HG03039 (cell line): ENCODE measurements at regions not wholly inside any gene's neighbourhood (a gene's known extent, or its start where the extent isn't known, plus 50 kb on each side); places are given as distances from the start of the nearest gene placed in this dataset.

Source experiments
- ATAC-seq: cut with Tn5 transposase; IDR thresholded peaks from one replicate; pipeline ENCODE4 v1.9.1; 2021; ENCODE audit warnings: mild to moderate bottlenecking, moderate library complexity; ENCODE audit not compliant: unreplicated experiment

GRCh38 chr5:165527577-165527976 lies 2022.2 kb downstream of the MAT2B start:
- no peak for ATAC-seq

DNA sequence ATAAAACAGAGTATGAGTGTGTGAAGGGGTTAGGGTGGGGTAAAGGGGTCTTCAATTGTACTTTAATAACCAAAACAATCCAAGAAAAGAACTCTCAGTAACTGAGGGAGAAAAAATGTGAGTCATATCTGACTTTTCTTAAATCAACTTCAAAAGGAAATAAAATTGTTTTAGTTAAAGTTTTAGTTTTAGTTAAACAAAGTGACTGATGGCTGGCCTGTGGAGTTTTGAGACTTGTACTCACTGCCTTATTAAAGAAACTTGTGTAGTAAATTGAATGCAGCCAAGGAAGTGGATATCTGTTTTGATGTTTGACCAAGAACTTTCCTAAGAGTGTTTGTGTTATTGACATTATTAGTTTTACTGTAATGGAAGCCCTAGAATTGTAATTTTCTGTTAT lies 2032.6 kb downstream of the MAT2B start:
- no peak for ATAC-seq

- no peak for ATAC-seq
Measured at GRCh38 chr5:165559645-165560044, 2054.2 kb downstream of the MAT2B start.

DNA sequence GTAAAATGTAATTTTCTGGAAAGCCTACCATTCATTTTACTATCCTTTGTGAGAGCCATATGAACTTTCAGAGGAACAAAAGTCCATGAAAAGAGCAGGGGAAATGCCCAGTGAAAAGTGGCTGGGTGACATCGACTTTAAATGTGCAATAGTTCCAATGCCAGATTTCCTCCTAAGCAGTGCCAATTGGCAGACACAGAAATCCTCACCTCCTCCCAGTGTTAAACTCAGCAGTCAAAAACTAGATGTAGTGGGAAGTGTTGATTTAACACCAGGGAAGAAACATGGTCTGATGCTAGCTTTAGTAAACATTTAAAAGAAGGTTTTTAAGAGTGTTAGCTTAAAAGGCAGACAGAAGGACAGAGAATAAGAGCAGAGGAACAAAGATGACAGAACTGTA lies 2055.2 kb downstream of the MAT2B start:
- no peak for ATAC-seq

DNA sequence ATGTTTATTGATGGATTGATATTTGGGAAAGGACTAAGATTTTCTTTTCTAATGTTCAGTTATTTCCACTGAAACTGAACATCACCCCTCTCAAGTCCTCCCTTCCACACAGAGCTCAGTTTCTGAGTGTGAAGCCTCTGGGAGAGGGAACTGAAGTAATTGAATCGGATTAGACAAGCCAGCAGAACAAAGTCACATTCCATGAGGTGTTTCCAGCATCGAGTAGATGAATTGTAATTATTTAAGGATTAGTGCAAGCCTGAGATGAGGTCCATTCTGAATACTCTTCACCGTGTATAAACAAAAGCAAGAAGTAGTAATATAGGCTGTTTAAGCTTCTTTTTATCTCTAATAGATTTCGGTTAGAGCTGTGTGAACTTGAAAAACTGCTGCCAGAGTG lies 2060.5 kb downstream of the MAT2B start:
- ATAC-seq: no peak

DNA sequence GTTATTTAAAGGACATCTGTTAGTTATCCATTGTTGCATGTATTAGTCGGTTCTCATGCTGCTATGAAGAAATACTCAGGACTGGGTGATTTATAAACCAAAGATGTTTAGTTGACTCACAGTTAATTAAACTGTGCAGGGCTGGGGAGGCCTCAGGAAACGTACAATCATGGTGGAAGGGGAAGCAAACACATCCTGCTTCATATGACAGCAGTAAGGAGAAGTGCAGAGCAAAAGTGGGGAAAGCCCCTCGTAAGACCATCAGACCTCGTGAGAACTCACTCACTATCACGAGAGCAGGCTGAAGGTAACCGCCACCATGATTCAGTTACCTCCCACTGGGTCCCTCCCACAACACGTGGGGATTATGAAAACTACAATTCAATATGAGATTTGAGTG lies 2064.1 kb downstream of the MAT2B start:
- ATAC-seq: no peak

- ATAC-seq: no peak
Measured at GRCh38 chr5:165573445-165573844, 2068.0 kb downstream of the MAT2B start.

DNA sequence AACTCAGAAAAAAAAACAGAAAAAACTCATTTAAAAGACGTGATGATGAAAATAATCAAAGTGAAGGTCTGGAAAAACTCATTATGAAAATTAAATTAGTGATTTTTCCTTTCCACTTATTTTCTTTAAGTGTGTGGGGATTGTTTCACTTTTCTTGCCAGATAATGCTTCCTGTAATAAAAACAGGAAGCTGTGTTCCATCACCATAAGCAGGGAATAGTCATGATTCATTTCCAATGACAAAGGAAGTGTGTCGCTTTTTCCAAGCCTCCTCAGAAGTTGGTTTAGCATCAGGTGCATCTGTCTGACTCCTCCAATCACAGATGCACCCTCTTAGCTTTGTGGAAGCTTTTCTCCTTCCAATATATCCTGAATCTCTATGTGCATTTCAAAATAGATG lies 2068.7 kb downstream of the MAT2B start:
- no peak for ATAC-seq

GRCh38 chr5:165576678-165577275 lies 2071.4 kb downstream of the MAT2B start:
- ATAC-seq: no peak

DNA sequence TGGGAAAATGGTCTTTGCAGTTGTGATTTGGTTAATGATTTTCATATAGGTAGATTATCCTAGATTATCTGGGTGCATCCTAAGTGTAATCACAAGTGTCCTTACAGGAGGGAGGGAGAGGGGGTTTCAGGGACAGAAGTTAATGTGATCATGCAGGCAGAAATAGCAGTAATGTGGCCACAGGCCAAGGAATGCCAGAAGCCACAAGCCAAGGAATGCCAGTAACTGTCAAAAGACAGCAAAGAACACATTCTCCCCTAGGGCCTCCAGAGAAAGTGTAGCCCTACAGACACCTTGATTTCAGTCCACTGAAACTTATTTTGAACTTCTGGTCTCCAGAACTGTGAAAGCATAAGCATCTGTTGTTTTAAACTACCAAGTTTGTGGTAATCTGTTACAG lies 2074.5 kb downstream of the MAT2B start:
- ATAC-seq: no peak

DNA sequence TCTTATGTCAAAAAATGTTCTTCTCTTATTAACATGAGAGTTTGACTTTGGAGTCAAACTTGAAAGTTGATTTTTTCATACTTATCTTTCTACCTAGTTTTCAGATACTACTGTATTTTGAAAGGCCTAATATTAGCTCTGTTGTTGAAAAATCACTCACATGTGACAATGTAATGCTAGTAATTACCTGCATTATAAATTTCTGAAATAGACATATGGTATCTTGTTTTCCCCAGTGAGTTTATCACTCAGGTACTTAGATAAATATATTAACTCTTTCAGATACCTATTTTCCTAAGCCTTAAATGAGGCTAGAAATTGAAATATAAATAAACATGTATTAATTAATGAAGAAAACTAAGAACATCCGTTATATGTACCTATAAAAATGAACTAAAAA lies 2089.3 kb downstream of the MAT2B start:
- ATAC-seq: no peak

DNA sequence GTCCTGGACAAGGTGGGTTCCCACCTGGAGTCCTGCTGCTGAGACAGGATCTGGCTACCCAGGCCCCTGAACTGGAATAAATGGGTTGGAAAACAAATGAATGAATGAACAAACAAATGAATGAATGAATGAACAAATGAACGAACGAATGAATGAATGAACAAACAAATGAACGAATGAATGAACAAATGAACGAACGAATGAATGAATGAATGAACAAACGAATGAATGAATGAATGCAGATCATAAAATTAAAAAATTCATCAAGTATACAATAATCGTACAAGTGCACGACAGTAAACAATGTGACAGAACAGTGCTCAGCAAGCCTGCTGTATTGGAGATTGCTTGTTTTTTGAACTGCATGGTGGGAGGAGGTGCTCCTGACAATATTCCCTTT lies 2097.1 kb downstream of the MAT2B start:
- no peak for ATAC-seq

GRCh38 chr5:165607026-165607425 lies 2101.6 kb downstream of the MAT2B start:
- ATAC-seq: no peak

GRCh38 chr5:165609871-165610270 lies 2104.5 kb downstream of the MAT2B start:
- ATAC-seq: no peak

DNA sequence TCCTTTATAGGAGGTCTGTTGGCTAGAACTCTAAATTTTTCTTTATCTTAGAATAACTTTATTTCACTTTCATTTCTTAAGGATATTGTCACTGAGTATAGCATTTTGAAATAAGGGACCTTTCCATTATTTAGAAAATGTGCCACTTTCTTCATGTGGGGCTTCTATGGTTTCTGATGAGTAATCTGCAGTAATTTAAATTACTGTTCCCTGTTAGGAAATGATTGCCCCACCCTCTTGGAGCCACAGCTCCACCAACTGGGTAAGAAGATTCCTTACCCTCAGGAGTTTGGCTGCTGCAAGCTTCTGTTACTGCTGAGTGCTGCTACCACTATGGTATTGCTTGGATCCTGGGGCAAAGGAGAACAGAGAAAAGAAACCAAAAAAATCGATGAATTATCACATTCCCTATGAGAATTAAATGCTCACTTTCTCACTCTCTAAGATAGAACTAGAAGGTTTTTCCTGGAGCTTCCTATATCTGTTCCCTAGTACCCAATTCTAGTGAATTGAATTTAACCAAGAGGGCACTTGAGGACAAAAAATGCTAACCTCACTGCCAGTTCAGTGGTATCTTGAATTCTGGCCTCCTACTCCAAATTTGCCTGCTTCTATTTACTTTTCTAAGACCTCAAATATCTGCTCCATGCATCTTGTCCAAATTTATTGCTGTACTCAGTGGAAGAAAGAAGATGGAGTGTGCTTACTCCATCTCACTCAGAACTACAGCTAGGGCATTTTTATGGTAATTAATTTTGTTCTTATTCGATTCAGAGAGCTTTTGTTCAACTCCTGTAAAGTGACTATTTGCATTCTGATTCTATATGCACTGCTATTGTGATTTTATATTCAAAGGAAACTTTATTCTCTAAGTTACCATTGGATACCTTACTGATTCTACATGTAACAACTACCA lies 2111.3 kb downstream of the MAT2B start:
- ATAC-seq: no peak

GRCh38 chr5:165617491-165617890 lies 2112.1 kb downstream of the MAT2B start:
- ATAC-seq: no peak

DNA sequence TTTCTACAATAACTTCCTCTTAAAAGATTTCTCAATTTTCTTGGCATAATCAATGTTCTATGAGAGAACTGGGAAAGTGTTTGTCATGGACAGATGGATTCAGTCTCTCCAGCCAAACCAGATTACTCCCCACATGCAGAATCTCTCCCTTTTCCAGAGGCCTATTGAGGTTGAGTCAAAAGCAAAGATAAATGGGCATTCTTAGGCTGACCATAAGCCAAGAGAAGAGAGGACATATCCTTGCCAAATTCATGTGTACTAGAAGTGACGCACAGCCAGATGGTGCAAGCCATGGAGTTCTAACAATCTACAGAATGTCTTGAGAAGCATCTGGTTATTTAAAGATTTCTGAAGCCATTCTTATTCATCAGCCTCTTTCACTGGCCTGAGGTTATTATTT lies 2115.0 kb downstream of the MAT2B start:
- no peak for ATAC-seq

DNA sequence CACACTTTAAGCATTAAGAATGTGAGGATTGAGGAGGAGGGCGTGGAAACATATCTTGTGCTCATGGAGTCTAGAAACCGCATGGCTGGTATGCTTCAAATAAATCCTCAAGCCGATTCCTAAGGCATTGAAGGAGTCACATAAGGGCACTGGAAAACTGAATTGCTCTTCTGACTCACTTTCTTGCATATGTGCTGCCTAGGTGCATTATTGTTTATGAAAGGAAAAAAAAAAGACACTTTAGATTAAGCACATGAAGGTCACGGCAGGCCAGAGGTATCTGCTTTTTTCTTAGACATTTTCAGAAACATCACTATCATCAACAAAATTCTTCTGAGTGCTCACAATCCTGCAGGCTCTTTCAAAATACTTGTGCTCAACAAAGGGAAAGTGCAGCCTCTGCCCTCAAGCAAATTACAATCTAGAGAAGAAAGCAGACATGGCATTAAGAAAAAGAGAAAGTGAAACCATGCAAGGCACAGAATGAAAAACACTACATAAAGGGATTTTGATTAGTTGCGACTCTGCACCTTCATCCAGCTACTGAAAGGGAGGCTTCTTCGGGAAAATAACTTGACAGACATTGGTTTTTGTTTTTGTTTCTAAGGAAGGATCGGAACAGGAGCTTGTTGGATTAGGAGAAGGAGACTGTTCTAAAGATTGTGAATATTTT lies 2117.6 kb downstream of the MAT2B start:
- ATAC-seq: no peak

- ATAC-seq: no peak
Measured at GRCh38 chr5:165624166-165624946, 2118.9 kb downstream of the MAT2B start.

DNA sequence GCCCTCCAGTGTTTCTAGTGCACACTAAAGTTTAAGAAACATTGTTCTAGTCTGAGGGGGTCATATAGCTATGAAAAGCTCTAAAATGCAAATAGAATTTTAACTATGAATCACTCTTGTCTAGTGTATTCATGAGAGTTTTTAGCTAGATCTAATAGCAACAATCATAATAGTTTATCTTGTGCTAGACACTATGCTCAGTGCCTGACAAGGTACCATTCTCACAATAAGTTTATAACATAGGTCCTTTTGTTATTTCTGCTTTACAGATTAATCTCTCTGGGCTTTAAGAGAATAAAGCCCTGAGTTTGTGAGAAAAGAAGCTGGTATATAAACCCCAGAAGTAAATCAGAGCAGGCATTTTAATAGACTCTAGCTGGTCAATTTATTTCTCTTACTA lies 2120.7 kb downstream of the MAT2B start:
- no peak for ATAC-seq

- ATAC-seq: no peak
Measured at GRCh38 chr5:165627548-165628170, 2122.2 kb downstream of the MAT2B start.
